Breast epithelium (tissue), 3 donors: ENCODE measurements at regions not wholly inside any gene's neighbourhood (a gene's known extent, or its start where the extent isn't known, plus 50 kb on each side); places are given as distances from the start of the nearest gene placed in this dataset.

Experiments
- POLR2A ChIP-seq: fragments of 450-650 bp; IDR thresholded peaks from one replicate; pipeline ENCODE4 v1.6.1; 2016; ENCODE audit warnings: antibody characterized with exemption, mild to moderate bottlenecking, moderate library complexity
- TF ChIP-seq, protein P1 (sequence below), 3 donors: fragments of 450-650 bp; IDR thresholded peaks; one replicate each; pipeline ENCODE4 v1.5.1; 2016 to 2017; ENCODE audit warnings: antibody characterized with exemption in 3 of 3, mild to moderate bottlenecking in 3 of 3, moderate library complexity in 3 of 3

DNA sequence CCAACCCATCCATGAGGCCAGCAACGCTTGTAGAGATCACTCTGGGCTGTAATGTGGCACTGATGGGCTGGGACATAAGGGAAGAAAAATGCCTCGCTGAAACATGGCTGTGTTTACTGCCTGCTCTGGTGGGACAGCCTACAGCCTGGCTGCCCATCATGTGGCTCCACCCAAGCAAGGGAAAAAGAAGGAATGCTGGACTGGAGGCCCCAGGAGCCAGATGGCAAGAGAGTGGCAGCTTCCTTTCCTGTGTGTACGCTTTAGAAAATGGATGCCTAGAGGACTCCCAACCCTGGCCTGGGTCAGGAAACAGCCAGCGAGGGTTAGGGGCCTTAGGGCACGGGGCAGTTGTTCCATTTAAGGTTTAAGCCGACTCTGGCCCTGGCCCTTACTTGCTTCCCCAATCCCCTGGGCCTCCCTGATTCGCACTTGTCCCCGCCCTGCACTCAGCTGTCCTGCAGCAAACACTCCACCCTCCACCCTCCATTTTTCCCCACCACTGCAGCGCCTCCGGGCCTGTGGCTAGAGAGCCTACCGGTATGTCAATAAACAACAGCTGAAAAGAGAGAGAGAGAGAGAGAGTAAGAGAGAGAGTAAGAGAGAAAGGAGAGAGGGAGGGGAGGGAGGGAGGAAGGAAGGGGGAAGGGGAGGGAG lies 819.4 kb downstream of the SEMA5A start:
- no peak for TF ChIP-seq POLR2A
- TF ChIP-seq, protein P1, sequence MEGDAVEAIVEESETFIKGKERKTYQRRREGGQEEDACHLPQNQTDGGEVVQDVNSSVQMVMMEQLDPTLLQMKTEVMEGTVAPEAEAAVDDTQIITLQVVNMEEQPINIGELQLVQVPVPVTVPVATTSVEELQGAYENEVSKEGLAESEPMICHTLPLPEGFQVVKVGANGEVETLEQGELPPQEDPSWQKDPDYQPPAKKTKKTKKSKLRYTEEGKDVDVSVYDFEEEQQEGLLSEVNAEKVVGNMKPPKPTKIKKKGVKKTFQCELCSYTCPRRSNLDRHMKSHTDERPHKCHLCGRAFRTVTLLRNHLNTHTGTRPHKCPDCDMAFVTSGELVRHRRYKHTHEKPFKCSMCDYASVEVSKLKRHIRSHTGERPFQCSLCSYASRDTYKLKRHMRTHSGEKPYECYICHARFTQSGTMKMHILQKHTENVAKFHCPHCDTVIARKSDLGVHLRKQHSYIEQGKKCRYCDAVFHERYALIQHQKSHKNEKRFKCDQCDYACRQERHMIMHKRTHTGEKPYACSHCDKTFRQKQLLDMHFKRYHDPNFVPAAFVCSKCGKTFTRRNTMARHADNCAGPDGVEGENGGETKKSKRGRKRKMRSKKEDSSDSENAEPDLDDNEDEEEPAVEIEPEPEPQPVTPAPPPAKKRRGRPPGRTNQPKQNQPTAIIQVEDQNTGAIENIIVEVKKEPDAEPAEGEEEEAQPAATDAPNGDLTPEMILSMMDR (IDR thresholded peaks at IDR 0.05), result no peak
